Esophagus muscularis mucosa (tissue), 4 donors: ENCODE measurements at regions not wholly inside any gene's neighbourhood (a gene's known extent, or its start where the extent isn't known, plus 50 kb on each side); places are given as distances from the start of the nearest gene placed in this dataset.
A peak's percentile ranks its signal among the peaks of the same experiment; 100 is the strongest.

Source experiments
- DNase-seq: peaks from one replicate; pipeline ENCODE4 v3.0.0-alpha.2; 2017; ENCODE audit errors: extremely low spot score
- H3K27ac ChIP-seq, 4 donors: fragments of 200-600 bp; sonication (generic); replicated peaks in 1 of 4; 1 replicate in 3 of 4; 2 replicates in 1 of 4; pipeline ENCODE4 v1.5.1; 2016 to 2019; ENCODE audit warnings: mild to moderate bottlenecking in 1 of 4
- H3K27me3 ChIP-seq, 4 donors: fragments of 200-600 bp; sonication (generic); one replicate each; pipeline versions ENCODE4 v1.5.1 to v1.6.0; 2016 to 2019
- H3K36me3 ChIP-seq, 4 donors: fragments of 200-600 bp; sonication (generic); one replicate each; pipeline ENCODE4 v1.5.1; 2016 to 2019
- H3K4me1 ChIP-seq, 4 donors: fragments of 200-600 bp; sonication (generic); one replicate each; pipeline ENCODE4 v1.5.1; 2016 to 2019
- H3K4me3 ChIP-seq, 4 donors: fragments of 200-600 bp; sonication (generic); 1 replicate in 2 of 4; 2 replicates in 2 of 4; pipeline ENCODE4 v1.5.1; 2016 to 2019; ENCODE audit warnings: mild to moderate bottlenecking in 4 of 4, moderate library complexity in 1 of 4
- H3K9me3 ChIP-seq, 4 donors: fragments of 200-600 bp; sonication (generic); 1 replicate in 3 of 4; 2 replicates in 1 of 4; pipeline ENCODE4 v1.5.1; 2016 to 2019
- CTCF ChIP-seq, 3 experiments: fragments of 200-600 bp in 2 of 3; fragments of 450-650 bp in 1 of 3; sonication (generic) in 2 of 3; IDR thresholded peaks; one replicate each; pipeline ENCODE4 v1.5.1; 2017 to 2019; ENCODE audit warnings: antibody characterized with exemption in 3 of 3, mild to moderate bottlenecking in 2 of 3, moderate library complexity in 1 of 3
- EP300 ChIP-seq: sonication (generic); formaldehyde crosslinking; IDR thresholded peaks from one replicate; pipeline ENCODE4 v1.6.1; 2017; ENCODE audit warnings: antibody characterized with exemption
- POLR2A ChIP-seq: fragments of 450-650 bp; IDR thresholded peaks from one replicate; pipeline ENCODE4 v1.6.1; 2017; ENCODE audit warnings: antibody characterized with exemption, moderate library complexity, mild to moderate bottlenecking, low read depth
- POLR2AphosphoS5 ChIP-seq, 2 donors: sonication (generic); formaldehyde crosslinking; IDR thresholded peaks; one replicate each; pipeline ENCODE4 v1.6.1; 2017; ENCODE audit warnings: antibody characterized with exemption in 2 of 2
- WGBS: methylation state at CpG from one replicate; pipeline ENCODE4 v1.1.5; 2018; 5-methylcytosine and 5-hydroxymethylcytosine counted together
- intact Hi-C: fragments of 100-400 bp; cut with DNase I; formaldehyde crosslinking; loops from one replicate; pipeline ENCODE4 v1.15.1; 2023

- intact Hi-C loops, result no loop called here
- no peak for TF ChIP-seq EP300
- TF ChIP-seq POLR2A, result no peak
- WGBS, result 71% methylated on average over 2 of the region's 2 CpGs
Observed at GRCh38 chr4:137376312-137376711, 156.0 kb downstream of the PCDH18 start.

DNA sequence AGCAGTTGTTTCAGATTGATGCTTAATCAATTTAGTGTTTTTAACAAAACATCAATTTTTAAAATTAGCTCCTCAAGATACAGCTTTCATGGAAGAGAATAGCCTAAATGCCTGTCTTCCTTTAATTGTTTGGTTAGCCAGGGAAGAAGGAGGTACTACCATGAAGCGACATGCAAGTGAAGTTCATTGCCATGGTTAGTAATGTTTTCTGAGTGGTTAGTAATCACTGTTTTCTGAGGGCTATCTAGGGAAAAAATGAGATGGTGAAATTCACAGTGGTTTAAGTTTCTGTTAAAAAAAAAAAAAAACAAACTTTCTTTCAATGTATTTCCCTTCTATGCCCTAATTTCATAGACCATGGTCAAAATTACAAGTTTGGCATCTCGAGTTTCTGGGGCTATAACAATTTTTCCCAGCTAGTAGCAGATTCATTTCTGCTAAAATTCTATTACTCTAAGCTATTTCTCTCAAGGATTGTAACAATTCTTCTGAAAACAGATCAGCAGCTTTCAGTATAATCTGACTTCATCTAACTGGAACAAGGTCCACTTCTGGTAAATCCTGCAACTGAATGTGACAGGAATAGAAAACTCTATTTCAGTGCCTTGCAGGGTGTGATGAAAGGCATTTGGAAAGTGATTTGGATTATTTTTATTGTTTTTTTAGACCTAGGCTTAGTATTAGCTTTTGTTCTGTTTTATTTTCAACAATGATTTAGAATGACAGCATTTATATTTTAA lies 157.0 kb downstream of the PCDH18 start:
- DNase-seq, result no peak
- Histone ChIP-seq H3K36me3 (no peaks in the 10 kb centered on the region), H3K27me3 (no peaks in the 10 kb centered on the region), H3K27ac (peak overlapping the region in 1 of 4 donors; percentile 19), H3K4me3 (no peak overlapping the region), H3K4me1 (peaks cover 0 to 32% (median 27%) of the 10 kb centered on the region in 4 donors), H3K9me3 (no peaks in the 10 kb centered on the region)
- 65% methylated on average over 2 of the region's 2 CpGs for WGBS
- TF ChIP-seq POLR2AphosphoS5 (IDR thresholded peaks at IDR 0.05) (peak in 1 of 2 donors; percentile 13), POLR2A (no peak), EP300 (peak; percentile 50), CTCF (IDR thresholded peaks at IDR 0.05) (no peak)
- intact Hi-C loops, result no loop called here

More at GRCh38 chr4:137376312-137376711, 156.0 kb downstream of the PCDH18 start:
- Histone ChIP-seq H3K9me3 (no peaks in the 10 kb centered on the region), H3K27ac (no peak overlapping the region), H3K4me1 (peaks cover 0 to 27% (median 20%) of the 10 kb centered on the region in 4 donors), H3K36me3 (no peaks in the 10 kb centered on the region), H3K27me3 (no peaks in the 10 kb centered on the region), H3K4me3 (no peak overlapping the region)
- no peak for DNase-seq

GRCh38 chr4:137370679-137371078 lies 161.6 kb downstream of the PCDH18 start:
- no peaks in the 10 kb centered on the region for H3K36me3 ChIP-seq
- H3K4me3 ChIP-seq, result no peak overlapping the region
- H3K27me3 ChIP-seq, result no peaks in the 10 kb centered on the region
- H3K4me1 ChIP-seq, result peaks cover 0 to 58% (median 42%) of the 10 kb centered on the region in 4 donors
- WGBS, result 57% methylated on average over 2 of the region's 2 CpGs
- TF ChIP-seq POLR2A, result no peak
- TF ChIP-seq CTCF (IDR thresholded peaks at IDR 0.05), result no peak
- no peak for TF ChIP-seq POLR2AphosphoS5 (IDR thresholded peaks at IDR 0.05)
- no peak for TF ChIP-seq EP300
- DNase-seq, result no peak
- intact Hi-C loops, result no loop called here
- peak overlapping the region in 3 of 4 donors; percentile 40 to 58 (median 43) for H3K27ac ChIP-seq
- no peaks in the 10 kb centered on the region for H3K9me3 ChIP-seq

- no peak overlapping the region for H3K4me3 ChIP-seq
- peaks cover 0 to 53% (median 37%) of the 10 kb centered on the region in 4 donors for H3K4me1 ChIP-seq
- H3K27ac ChIP-seq, result peak overlapping the region; percentile 40 to 66 (median 50)
- 46% methylated on average over 3 of the region's 3 CpGs for WGBS
- H3K36me3 ChIP-seq, result no peaks in the 10 kb centered on the region
- TF ChIP-seq POLR2AphosphoS5 (IDR thresholded peaks at IDR 0.05) (no peak), EP300 (no peak), CTCF (IDR thresholded peaks at IDR 0.05) (no peak), POLR2A (no peak)
- DNase-seq, result no peak
- intact Hi-C loops, result no loop called here
- no peaks in the 10 kb centered on the region for H3K27me3 ChIP-seq
- no peaks in the 10 kb centered on the region for H3K9me3 ChIP-seq
Observed at GRCh38 chr4:137370206-137370633, 162.1 kb downstream of the PCDH18 start.

- H3K4me3 ChIP-seq, result no peak overlapping the region
- TF ChIP-seq POLR2AphosphoS5 (IDR thresholded peaks at IDR 0.05) (peak in 1 of 2 donors; percentile 46), EP300 (no peak)
- H3K27ac ChIP-seq, result peak overlapping the region in 3 of 4 donors; percentile 57 to 66 (median 58)
- DNase-seq, result no peak
- WGBS, result 62% methylated on average over 2 of the region's 2 CpGs
- no peaks in the 10 kb centered on the region for H3K9me3 ChIP-seq
- no peaks in the 10 kb centered on the region for H3K36me3 ChIP-seq
- H3K4me1 ChIP-seq, result peaks cover 0 to 46% (median 22%) of the 10 kb centered on the region in 4 donors
- intact Hi-C loops, result loop anchor here (10.0 kb wide), 1 partner anchor 157 kb away; no protein-coding TSS in a partner anchor
- H3K27me3 ChIP-seq, result no peaks in the 10 kb centered on the region
Observed at GRCh38 chr4:137367620-137368019, 164.7 kb downstream of the PCDH18 start.
